ENCODE measurements at regions not wholly inside any gene's neighbourhood (a gene's known extent, or its start where the extent isn't known, plus 50 kb on each side); places are given as distances from the start of the nearest gene placed in this dataset.

GRCh38 chr6:25169553-25169952 is 109.6 kb upstream of the CARMIL1 start:
- TF ChIP-seq CTCF (IDR thresholded peaks at IDR 0.05) (no peak), EZH2phosphoT487 (IDR thresholded peaks at IDR 0.05) (no peak)

Measured in neural progenitor cell (in vitro differentiated cells).